AG08395 (cell line): ENCODE measurements at regions not wholly inside any gene's neighbourhood (a gene's known extent, or its start where the extent isn't known, plus 50 kb on each side); places are given as distances from the start of the nearest gene placed in this dataset.
"Not testable (repeated sequence)": the region's sequence is repeated elsewhere in the genome, so short reads cannot be mapped to it uniquely, and the experiment has no call there.

ENCODE experiments used
- DNase-seq: peaks from one replicate; pipeline ENCODE4 v3.0.0; 2012; ENCODE audit warnings: mixed read lengths, low spot score

GRCh38 chr4:28482580-28483270 is 1622.1 kb downstream of the STIM2 start:
- no peak for DNase-seq

GRCh38 chr4:28488021-28488420 is 1627.4 kb downstream of the STIM2 start:
- no peak for DNase-seq

GRCh38 chr4:28490669-28491068 is 1630.0 kb downstream of the STIM2 start:
- no peak for DNase-seq

- no peak for DNase-seq
Measured at GRCh38 chr4:28505064-28505463, 1644.4 kb downstream of the STIM2 start.

GRCh38 chr4:28508636-28509035 is 1648.0 kb downstream of the STIM2 start:
- no peak for DNase-seq

GRCh38 chr4:28514766-28515165 is 1654.1 kb downstream of the STIM2 start:
- not testable (repeated sequence) for DNase-seq

- peak; percentile 9 for DNase-seq
Measured at GRCh38 chr4:28518561-28519165, 1658.0 kb downstream of the STIM2 start.

GRCh38 chr4:28523681-28524190 is 1663.1 kb downstream of the STIM2 start:
- no peak for DNase-seq

- no peak for DNase-seq
Measured at GRCh38 chr4:28536124-28536523, 1675.5 kb downstream of the STIM2 start.

- DNase-seq, result no peak
Measured at GRCh38 chr4:28545986-28546385, 1685.3 kb downstream of the STIM2 start.

GRCh38 chr4:28548136-28548535 is 1687.5 kb downstream of the STIM2 start:
- no peak for DNase-seq

GRCh38 chr4:28548594-28548993 is 1688.0 kb downstream of the STIM2 start:
- no peak for DNase-seq

- peak; percentile 6 for DNase-seq
Measured at GRCh38 chr4:28555866-28556265, 1695.2 kb downstream of the STIM2 start.

GRCh38 chr4:28557755-28558154 is 1697.1 kb downstream of the STIM2 start:
- peak; percentile 35 for DNase-seq

- no peak for DNase-seq
Measured at GRCh38 chr4:28558895-28559294, 1698.3 kb downstream of the STIM2 start.

- no peak for DNase-seq
Measured at GRCh38 chr4:28562913-28563312, 1702.3 kb downstream of the STIM2 start.

- DNase-seq, result peak; percentile 3
Measured at GRCh38 chr4:28565396-28565795, 1704.8 kb downstream of the STIM2 start.

GRCh38 chr4:28600958-28601357 is 1740.3 kb downstream of the STIM2 start:
- DNase-seq, result no peak

GRCh38 chr4:28621591-28621990 is 1761.0 kb downstream of the STIM2 start:
- peak; percentile 5 for DNase-seq

- DNase-seq, result no peak
Measured at GRCh38 chr4:28636971-28637370, 1776.3 kb downstream of the STIM2 start.

GRCh38 chr4:28639747-28640146 is 1779.1 kb downstream of the STIM2 start:
- DNase-seq, result no peak

GRCh38 chr4:28654618-28655017 is 1794.0 kb downstream of the STIM2 start:
- no peak for DNase-seq

- DNase-seq, result no peak
Measured at GRCh38 chr4:28665306-28665705, 1804.7 kb downstream of the STIM2 start.

GRCh38 chr4:28675582-28675981 is 1814.9 kb downstream of the STIM2 start:
- DNase-seq, result no peak
